H1 (cell line): ENCODE measurements at regions not wholly inside any gene's neighbourhood (a gene's known extent, or its start where the extent isn't known, plus 50 kb on each side); places are given as distances from the start of the nearest gene placed in this dataset.
A peak's percentile ranks its signal among the peaks of the same experiment; 100 is the strongest.

Experiments used
- CTCF ChIA-PET: fragments of 300-600 bp; sonication (Branson Sonifier 250); formaldehyde crosslinking; loops from one replicate; lab custom pipeline; 2021; ENCODE audit not compliant: partially characterized antibody; lab: Charles Lee
- POLR2A ChIA-PET: fragments of 300-600 bp; sonication (Branson Sonifier 250); formaldehyde crosslinking; loops from one replicate; lab custom pipeline; 2021; ENCODE audit warnings: inconsistent platforms; ENCODE audit not compliant: partially characterized antibody; lab: Charles Lee
- DNase-seq, 2 experiments: peaks; one replicate each; pipeline versions ENCODE4 v3.0.0 to v3.0.0-alpha.2; 2010 to 2022; ENCODE audit warnings: low spot score in 2 of 2, low read depth in 1 of 2, mixed read lengths in 1 of 2
- FAIRE-seq: peaks from 2 replicates; lab custom pipeline; 2011; peaks lifted over from hg19 to GRCh38; lab: Jason Lieb, UNC
- H2AFZ ChIP-seq: 2 replicates; pipeline ENCODE4 v1.8.1; 2012; ENCODE audit warnings: low read length, inconsistent platforms
- H2AK5ac ChIP-seq: 2 replicates; pipeline ENCODE4 v1.6.1; 2013; ENCODE audit warnings: low read depth, low read length
- H2BK120ac ChIP-seq: replicated peaks from 2 replicates; pipeline ENCODE3; 2013; ENCODE audit warnings: low read depth, low read length, inconsistent platforms
- H2BK12ac ChIP-seq: 2 replicates; pipeline ENCODE4 v1.6.1; 2013; ENCODE audit warnings: low read depth, low read length
- H2BK15ac ChIP-seq: 2 replicates; pipeline ENCODE4 v1.6.1; 2013; ENCODE audit warnings: low read length
- H2BK20ac ChIP-seq: 2 replicates; pipeline ENCODE4 v1.6.1; 2013; ENCODE audit warnings: low read length
- H2BK5ac ChIP-seq: 2 replicates; pipeline ENCODE4 v1.6.1; 2013; ENCODE audit warnings: low read depth, low read length
- H3K14ac ChIP-seq: 2 replicates; pipeline ENCODE4 v1.6.1; 2013; ENCODE audit warnings: inconsistent platforms; ENCODE audit not compliant: insufficient read length
- H3K18ac ChIP-seq: 2 replicates; pipeline ENCODE4 v1.6.1; 2013; ENCODE audit warnings: low read length; ENCODE audit errors: extremely low read depth
- H3K23ac ChIP-seq: 2 replicates; pipeline ENCODE4 v1.6.1; 2013; ENCODE audit warnings: inconsistent platforms; ENCODE audit not compliant: insufficient read length
- H3K23me2 ChIP-seq: 2 replicates; pipeline ENCODE4 v1.6.1; 2013; ENCODE audit warnings: low read depth, low read length
- H3K27ac ChIP-seq: 2 replicates; pipeline ENCODE4 v1.6.1; 2011; ENCODE audit warnings: low read depth, low read length, inconsistent platforms
- H3K27me3 ChIP-seq, 4 experiments: replicated peaks in 1 of 4; 1 replicate in 1 of 4; 2 replicates in 3 of 4; pipeline versions ENCODE4 v1.6.1 to v1.8.1; 2011 to 2013; ENCODE audit warnings: low read length in 3 of 4, mild to moderate bottlenecking in 3 of 4, inconsistent platforms in 2 of 4, mixed read lengths in 2 of 4, moderate library complexity in 1 of 4; ENCODE audit not compliant: control insufficient read depth in 3 of 4, insufficient read depth in 3 of 4; ENCODE audit errors: extremely low read depth in 1 of 4
- H3K36me3 ChIP-seq, 4 experiments: 2 replicates each; pipeline versions ENCODE4 v1.6.1 to v1.8.1; 2011 to 2013; ENCODE audit warnings: mild to moderate bottlenecking in 4 of 4, low read length in 3 of 4, moderate library complexity in 2 of 4, control low read depth in 1 of 4, inconsistent platforms in 1 of 4; ENCODE audit not compliant: insufficient read depth in 4 of 4, control insufficient read depth in 2 of 4
- H3K4ac ChIP-seq: replicated peaks from 2 replicates; pipeline ENCODE3; 2013; ENCODE audit warnings: low read length, low read depth, mixed read lengths, inconsistent platforms; ENCODE audit not compliant: insufficient read length
- H3K4me1 ChIP-seq, 4 experiments: replicated peaks in 1 of 4; 1 replicate in 1 of 4; 2 replicates in 3 of 4; pipeline versions ENCODE4 v1.6.1 to v1.8.1; 2011 to 2013; ENCODE audit warnings: low read length in 3 of 4, inconsistent platforms in 2 of 4, mixed read lengths in 1 of 4; ENCODE audit not compliant: insufficient read depth in 4 of 4, control insufficient read depth in 3 of 4
- H3K4me2 ChIP-seq, 2 experiments: 2 replicates each; pipeline versions ENCODE4 v1.6.1 to v1.8.1; 2011 to 2013; ENCODE audit warnings: low read depth in 2 of 2, low read length in 2 of 2, control low read depth in 1 of 2, inconsistent platforms in 1 of 2, mild to moderate bottlenecking in 1 of 2; ENCODE audit not compliant: insufficient read depth in 1 of 2
- H3K4me3 ChIP-seq, 4 experiments: fragments of 200-600, 300-600 bp in 1 of 4; sonication (generic), shearing (Covaris generic), sonication (Bioruptor Twin) in 1 of 4; 2 replicates each; pipeline versions ENCODE4 v1.5.1 to v1.8.1; 2011 to 2016; ENCODE audit warnings: low read length in 4 of 4, low read depth in 3 of 4, control low read depth in 2 of 4, inconsistent platforms in 2 of 4, mild to moderate bottlenecking in 2 of 4, mixed read lengths in 1 of 4, moderate library complexity in 1 of 4; ENCODE audit not compliant: insufficient read depth in 2 of 4; ENCODE audit errors: extremely low read depth in 1 of 4
- H3K56ac ChIP-seq: replicated peaks from 2 replicates; pipeline ENCODE3; 2013; ENCODE audit warnings: low read depth, mild to moderate bottlenecking, mixed read lengths, low read length, inconsistent platforms; ENCODE audit not compliant: insufficient read length
- H3K79me1 ChIP-seq: 2 replicates; pipeline ENCODE4 v1.6.1; 2013; ENCODE audit warnings: low read depth, low read length, control low read depth
- H3K79me2 ChIP-seq, 2 experiments: 2 replicates each; pipeline versions ENCODE4 v1.6.1 to v1.8.1; 2012 to 2013; ENCODE audit warnings: low read length in 2 of 2, mild to moderate bottlenecking in 2 of 2, inconsistent platforms in 1 of 2; ENCODE audit not compliant: insufficient read depth in 2 of 2, control insufficient read depth in 1 of 2
- H3K9ac ChIP-seq, 4 experiments: replicated peaks in 1 of 4; 1 replicate in 1 of 4; 2 replicates in 3 of 4; pipeline versions ENCODE4 v1.6.1 to v1.8.1; 2011 to 2013; ENCODE audit warnings: low read depth in 3 of 4, low read length in 3 of 4, control low read depth in 2 of 4, mild to moderate bottlenecking in 2 of 4, moderate library complexity in 2 of 4, inconsistent platforms in 1 of 4; ENCODE audit errors: extremely low read depth in 1 of 4
- H3K9me3 ChIP-seq, 2 experiments: 2 replicates each; pipeline versions ENCODE4 v1.6.1 to v1.8.1; 2012 to 2013; ENCODE audit warnings: mild to moderate bottlenecking in 2 of 2, moderate library complexity in 2 of 2, control low read depth in 1 of 2, inconsistent platforms in 1 of 2, low read depth in 1 of 2, low read length in 1 of 2, mixed read lengths in 1 of 2; ENCODE audit not compliant: insufficient read depth in 2 of 2
- H4K20me1 ChIP-seq, 2 experiments: replicated peaks in 1 of 2; 2 replicates each; pipeline versions ENCODE3 to v1.8.1; 2011 to 2013; ENCODE audit warnings: inconsistent platforms in 2 of 2, low read length in 2 of 2, mild to moderate bottlenecking in 1 of 2; ENCODE audit not compliant: insufficient read depth in 2 of 2, control insufficient read depth in 1 of 2
- H4K5ac ChIP-seq: 2 replicates; pipeline ENCODE4 v1.6.1; 2013; ENCODE audit warnings: low read length, low read depth, mixed read lengths, inconsistent platforms; ENCODE audit not compliant: insufficient read length
- H4K8ac ChIP-seq: 2 replicates; pipeline ENCODE4 v1.8.0; 2013; ENCODE audit warnings: mild to moderate bottlenecking, moderate library complexity, low read length, inconsistent platforms; ENCODE audit not compliant: insufficient read depth; ENCODE audit errors: extremely low read depth
- H4K91ac ChIP-seq: replicated peaks from 2 replicates; pipeline ENCODE3; 2013; ENCODE audit warnings: low read length, mixed read lengths, inconsistent platforms; ENCODE audit not compliant: insufficient read length
- BACH1 ChIP-seq: IDR thresholded peaks from 2 replicates; pipeline ENCODE4 v1.6.1; 2012; ENCODE audit warnings: low read length, improper control_type of control experiment
- HDAC2 ChIP-seq, 2 experiments: fragments of 300-600 bp in 1 of 2; sonication (generic) in 1 of 2; IDR thresholded peaks; 2 replicates each; pipeline ENCODE4 v1.6.1; 2011 to 2012; ENCODE audit warnings: low read depth in 2 of 2, low read length in 2 of 2, mild to moderate bottlenecking in 2 of 2, moderate library complexity in 2 of 2, borderline replicate concordance in 1 of 2, inconsistent platforms in 1 of 2
- KDM1A ChIP-seq: fragments of 200-600, 300-600 bp; sonication (generic); IDR thresholded peaks from 2 replicates; pipeline ENCODE4 v1.7.1; 2016; ENCODE audit warnings: mild to moderate bottlenecking, low read length, borderline replicate concordance
- PHF8 ChIP-seq: fragments of 200-600 bp; sonication (generic); conservative IDR thresholded peaks from 2 replicates; pipeline ENCODE4 v1.7.1; 2012; ENCODE audit warnings: low read depth, mild to moderate bottlenecking, inconsistent platforms, low read length, moderate library complexity
- POLR2A ChIP-seq, 2 experiments: IDR thresholded peaks; 1 replicate in 1 of 2; 2 replicates in 1 of 2; pipeline ENCODE4 v1.6.1; 2011; ENCODE audit warnings: low read depth in 2 of 2, low read length in 2 of 2, mild to moderate bottlenecking in 2 of 2; ENCODE audit errors: control extremely low read depth in 1 of 2
- RBBP5 ChIP-seq: IDR thresholded peaks from 2 replicates; pipeline ENCODE4 v1.7.1; 2012; ENCODE audit warnings: low read depth, mild to moderate bottlenecking, inconsistent platforms, low read length, moderate library complexity, borderline replicate concordance
- SIRT6 ChIP-seq: IDR thresholded peaks from one replicate; pipeline ENCODE4 v1.7.1; 2012; ENCODE audit warnings: low read length, inconsistent platforms
- SP4 ChIP-seq: IDR thresholded peaks from 2 replicates; pipeline ENCODE4 v1.6.1; 2012; ENCODE audit warnings: low read length, inconsistent platforms
- TBP ChIP-seq: IDR thresholded peaks from 2 replicates; pipeline ENCODE4 v1.6.1; 2011; ENCODE audit warnings: low read depth, low read length, improper control_type of control experiment
- TCF12 ChIP-seq: IDR thresholded peaks from 2 replicates; pipeline ENCODE4 v1.6.1; 2011; ENCODE audit warnings: low read depth, mild to moderate bottlenecking, low read length
- USF2 ChIP-seq: IDR thresholded peaks from 2 replicates; pipeline ENCODE4 v1.6.1; 2011; ENCODE audit warnings: low read length, improper control_type of control experiment
- WGBS, 2 experiments: shearing (Covaris generic) in 1 of 2; methylation state at CpG; one replicate each; pipeline versions ENCODE4 v1.1.6 to v1.1.7; 2013 to 2015; ENCODE audit warnings: low lambda C conversion rate in 2 of 2, mixed read lengths in 2 of 2, inconsistent platforms in 1 of 2, low coverage in 1 of 2, missing lambda C conversion rate in 1 of 2; ENCODE audit not compliant: insufficient replicate concordance in 2 of 2, insufficient coverage in 1 of 2, insufficient read length in 1 of 2; ENCODE audit errors: extremely low coverage in 1 of 2, missing lambda C conversion rate in 1 of 2; 5-methylcytosine and 5-hydroxymethylcytosine counted together
- TF ChIP-seq, protein P1 (sequence below): IDR thresholded peaks from 2 replicates; pipeline ENCODE4 v1.6.1; 2011; ENCODE audit warnings: low read depth, mild to moderate bottlenecking, low read length; ENCODE audit not compliant: insufficient read depth

DNA sequence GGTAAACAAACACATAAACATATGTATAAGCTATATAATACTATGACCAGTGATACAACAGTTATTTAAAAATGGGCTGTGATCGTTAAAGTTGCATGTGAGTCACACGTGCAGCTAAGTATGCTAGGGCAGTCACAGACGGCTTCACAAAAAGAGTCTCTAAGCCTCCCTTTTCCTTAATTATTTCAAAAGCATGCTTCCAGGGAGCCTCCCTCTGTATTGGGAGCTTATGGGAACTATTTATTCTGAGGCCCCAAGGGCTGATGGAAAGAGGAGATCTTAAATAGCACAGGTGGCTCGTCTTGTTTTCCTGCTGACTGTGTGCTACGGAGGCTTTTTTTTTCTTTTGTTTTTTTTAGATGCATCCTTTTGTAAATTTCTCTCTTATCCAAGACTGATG, 94.3 kb downstream of the ADCYAP1 start:
- Histone ChIP-seq H3K4ac (no peak overlapping the region), H3K23me2 (no peaks in the 10 kb centered on the region), H3K79me2 (peaks cover 0 to 2% of the 10 kb centered on the region in 2 experiments; a peak in 2 of 4 replicates), H3K79me1 (peaks cover 3% of the 10 kb centered on the region; the same call in 1 of the 2 replicates), H3K18ac (no peak overlapping the region), H3K27ac (no peak overlapping the region), H3K23ac (no peak overlapping the region), H3K4me3 (no peak overlapping the region), H2BK20ac (no peak overlapping the region), H3K4me2 (0 out of 4 replicates have a peak overlapping the region, but pooled peaks of 1 of the 2 experiments have one; percentile 19), H3K9me3 (0 out of 4 replicates have a peak, but pooled peaks cover 0 to 6% of the 10 kb centered on the region in 2 experiments), H2BK5ac (no peak overlapping the region), H3K14ac (no peak overlapping the region), H3K56ac (no peak overlapping the region), H4K20me1 (no peaks in the 10 kb centered on the region), H3K9ac (no peak overlapping the region), H4K5ac (no peak overlapping the region), H4K8ac (no peak overlapping the region), H4K91ac (no peak overlapping the region), H2BK120ac (no peak overlapping the region), H2BK15ac (no peak overlapping the region), H2AFZ (no peak overlapping the region), H3K27me3 (no peaks in the 10 kb centered on the region), H3K4me1 (peaks cover 0 to 9% (median 2%) of the 10 kb centered on the region in 4 experiments; a peak in 2 of 7 replicates), H2BK12ac (no peak overlapping the region), H3K36me3 (peaks cover 0 to 5% (median 0%) of the 10 kb centered on the region in 4 experiments; a peak in 1 of 8 replicates), H2AK5ac (no peak overlapping the region)
- TF ChIP-seq PHF8 (no peak), TCF12 (no peak), POLR2A (IDR thresholded peaks at IDR 0.05; ENCODE audit: control extremely low read depth in 1 of 2, low read depth in 2 of 2, low read length in 2 of 2) (no peak), HDAC2 (IDR thresholded peaks at IDR 0.05; ENCODE audit: borderline replicate concordance in 1 of 2, low read depth in 2 of 2, low read length in 2 of 2) (no peak), SIRT6 (no peak), TBP (no peak), RBBP5 (no peak), KDM1A (no peak), USF2 (no peak), SP4 (no peak), BACH1 (no peak)
- TF ChIP-seq, protein P1, sequence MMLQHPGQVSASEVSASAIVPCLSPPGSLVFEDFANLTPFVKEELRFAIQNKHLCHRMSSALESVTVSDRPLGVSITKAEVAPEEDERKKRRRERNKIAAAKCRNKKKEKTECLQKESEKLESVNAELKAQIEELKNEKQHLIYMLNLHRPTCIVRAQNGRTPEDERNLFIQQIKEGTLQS = no peak
- WGBS, 2 experiments = 79% methylated on average over 5 of the region's 5 CpGs; no CpG with 5 or more reads in 1 of the 2 experiments
- ChIA-PET POLR2A (interaction anchor here (1.1 kb wide), 1 partner anchor 19 kb away, joined by 3 read pairs; no protein-coding TSS in a partner anchor), CTCF (interaction anchor here (1.2 kb wide), 1 partner anchor 15 kb away, joined by 4 read pairs; no protein-coding TSS in a partner anchor)
- FAIRE-seq (no peak), DNase-seq (no peak)
